HepG2 (cell line): ENCODE measurements at regions not wholly inside any gene's neighbourhood (a gene's known extent, or its start where the extent isn't known, plus 50 kb on each side); places are given as distances from the start of the nearest gene placed in this dataset.

Source experiments
- ATAC-seq: fragments of 200-7000 bp; cut with Tn5 transposase; 3 replicates; pipeline ENCODE4 v1.9.1; 2020; ENCODE audit warnings: mild to moderate bottlenecking, moderate library complexity
- BruUV-seq: library from RNA; stranded (reverse); fragments of 400-500 nt; replicated peaks from 2 replicates; lab custom pipeline; 2021; lab: Mats Ljungman, UMichigan
- CTCF ChIA-PET: fragments of 300-600 bp; formaldehyde crosslinking; extraction: SDS; loops from one replicate; lab custom pipeline; 2021; ENCODE audit warnings: low total read pairs, inconsistent platforms, low intra/inter-chr PET ratio; lab: Yijun Ruan, JAX
- POLR2A ChIA-PET: fragments of 350-600 bp; sonication (Branson Sonifier 250); formaldehyde crosslinking; loops from one replicate; lab custom pipeline; 2020; ENCODE audit warnings: antibody characterized with exemption, inconsistent platforms; lab: Yijun Ruan, JAX
- DNase-seq: peaks from one replicate; pipeline ENCODE4 v3.0.0-alpha.2; 2015; ENCODE audit warnings: low spot score
- FAIRE-seq: peaks from 3 replicates; lab custom pipeline; 2011; peaks lifted over from hg19 to GRCh38; lab: Jason Lieb, UNC
- H2AFZ ChIP-seq: one replicate; pipeline ENCODE4 v1.6.1; 2011; ENCODE audit warnings: low read length, inconsistent platforms
- H3K27ac ChIP-seq: fragments of 300-600 bp; 3 replicates; pipeline ENCODE4 v1.8.0; 2011; ENCODE audit warnings: mixed run types, mild to moderate bottlenecking, mixed read lengths, low read length, inconsistent platforms; ENCODE audit not compliant: insufficient read depth; ENCODE audit errors: extremely low read length
- H3K27me3 ChIP-seq, 2 experiments: fragments of 200-600 bp in 1 of 2; 2 replicates in 1 of 2; 3 replicates in 1 of 2; pipeline versions ENCODE4 v1.6.0 to v1.8.0; 2011; ENCODE audit warnings: low read length in 2 of 2, mild to moderate bottlenecking in 2 of 2, moderate library complexity in 2 of 2, inconsistent platforms in 1 of 2; ENCODE audit not compliant: insufficient read depth in 2 of 2, control insufficient read depth in 1 of 2
- H3K36me3 ChIP-seq, 2 experiments: fragments of 200-600 bp in 1 of 2; replicated peaks in 1 of 2; 2 replicates in 1 of 2; 3 replicates in 1 of 2; pipeline versions ENCODE4 v1.5.1 to v1.8.0; 2011; ENCODE audit warnings: low read length in 2 of 2, inconsistent platforms in 1 of 2; ENCODE audit not compliant: insufficient read depth in 2 of 2, control insufficient read depth in 1 of 2
- H3K4me1 ChIP-seq: 2 replicates; pipeline ENCODE4 v1.5.1; 2012; ENCODE audit warnings: low read length, inconsistent platforms; ENCODE audit not compliant: insufficient read depth
- H3K4me2 ChIP-seq: 2 replicates; pipeline ENCODE4 v1.6.0; 2011; ENCODE audit warnings: low read depth, low read length, inconsistent platforms
- H3K4me3 ChIP-seq, 3 experiments: fragments of 200-600 bp in 1 of 3; sonication (generic), shearing (Covaris generic) in 1 of 3; replicated peaks in 1 of 3; 2 replicates each; pipeline ENCODE4 v1.5.1; 2011 to 2016; ENCODE audit warnings: low read length in 3 of 3, inconsistent platforms in 2 of 3, low read depth in 2 of 3, mild to moderate bottlenecking in 2 of 3, control low read depth in 1 of 3, mixed read lengths in 1 of 3; ENCODE audit not compliant: insufficient read depth in 1 of 3
- H3K79me2 ChIP-seq: one replicate; pipeline ENCODE4 v1.6.1; 2011; ENCODE audit warnings: low read length, inconsistent platforms; ENCODE audit not compliant: insufficient read depth
- H3K9ac ChIP-seq: 2 replicates; pipeline ENCODE4 v1.6.0; 2011; ENCODE audit warnings: mild to moderate bottlenecking, low read depth, low read length, inconsistent platforms; ENCODE audit not compliant: insufficient read depth
- H3K9me3 ChIP-seq: 2 replicates; pipeline ENCODE4 v1.5.1; 2012; ENCODE audit warnings: mild to moderate bottlenecking, low read length
- H4K20me1 ChIP-seq: 2 replicates; pipeline ENCODE4 v1.6.0; 2011; ENCODE audit warnings: inconsistent platforms, mild to moderate bottlenecking, low read length, moderate library complexity; ENCODE audit not compliant: insufficient read depth
- CEBPB ChIP-seq: IDR thresholded peaks from 2 replicates; pipeline ENCODE4 v1.6.1; 2011; ENCODE audit warnings: low read depth, low read length, improper control_type of control experiment, borderline replicate concordance
- CTCF ChIP-seq: sonication (generic); formaldehyde crosslinking; IDR thresholded peaks from 2 replicates; pipeline ENCODE4 v1.5.0; 2020; ENCODE audit warnings: mild to moderate bottlenecking, missing genetic modification reagents, moderate library complexity
- RAD21 ChIP-seq: fragments of 450-650 bp; formaldehyde crosslinking; IDR thresholded peaks from 2 replicates; pipeline ENCODE4 v1.5.0; 2020; ENCODE audit warnings: mild to moderate bottlenecking
- SALL2 ChIP-seq: sonication (generic); formaldehyde crosslinking; IDR thresholded peaks from 2 replicates; pipeline ENCODE4 v1.8.1; 2023; ENCODE audit warnings: mild to moderate bottlenecking, missing genetic modification reagents, inconsistent platforms
- SMC3 ChIP-seq: IDR thresholded peaks from 2 replicates; pipeline ENCODE4 v1.6.1; 2011; ENCODE audit warnings: low read length, improper control_type of control experiment
- STAG1 ChIP-seq: sonication (generic); formaldehyde crosslinking; IDR thresholded peaks from 2 replicates; pipeline ENCODE4 v1.4.0; 2020; ENCODE audit warnings: missing genetic modification reagents
- TEAD3 ChIP-seq: optimal IDR thresholded peaks from 2 replicates; pipeline ENCODE3; 2016; ENCODE audit warnings: borderline replicate concordance
- XRCC5 ChIP-seq: fragments of 200-400 bp; formaldehyde crosslinking; optimal IDR thresholded peaks from 2 replicates; pipeline ENCODE3; 2017; ENCODE audit warnings: mild to moderate bottlenecking, low read length
- ZNF556 ChIP-seq: sonication (generic); formaldehyde crosslinking; IDR thresholded peaks from 2 replicates; pipeline ENCODE4 v1.4.0; 2020; ENCODE audit warnings: mild to moderate bottlenecking, missing genetic modification reagents, borderline replicate concordance
- WGBS: methylation state at CpG from one replicate; pipeline ENCODE4 v1.1.6; 2017; ENCODE audit warnings: low lambda C conversion rate; 5-methylcytosine and 5-hydroxymethylcytosine counted together
- in situ Hi-C: cut with HindIII; loops from 2 replicates; pipeline ENCODE4 v1.10.0; 2017; ENCODE audit warnings: low pct_unique_long_range_greater_than_20kb; ENCODE audit not compliant: extremely low pct_ligation_motif_present
- intact Hi-C: fragments of 100-400 bp; cut with micrococcal nuclease; formaldehyde crosslinking; loops from one replicate; pipeline ENCODE4 v1.10.0; 2022; ENCODE audit not compliant: unreplicated experiment
- TF ChIP-seq, protein P1 (sequence below): sonication (generic); formaldehyde crosslinking; IDR thresholded peaks from 2 replicates; pipeline ENCODE4 v1.5.0; 2020; ENCODE audit warnings: mild to moderate bottlenecking, missing genetic modification reagents
- TF ChIP-seq, protein P2 (sequence below): IDR thresholded peaks from 2 replicates; pipeline ENCODE4 v1.6.1; 2016

GRCh38 chr18:67104700-67105284 lies 411.7 kb downstream of the DSEL start:
- in situ Hi-C loops = loop anchor here (5.0 kb wide), 1 partner anchor 88 kb away; no protein-coding TSS in a partner anchor
- 20% methylated on average over 7 of the region's 7 CpGs for WGBS
- no peak overlapping the region for H2AFZ ChIP-seq
- no peak overlapping the region for H3K27ac ChIP-seq
- POLR2A ChIA-PET = no interaction called here
- H3K4me2 ChIP-seq = no peak overlapping the region
- BruUV-seq = no TSS peak
- intact Hi-C loops = loop anchor here (1.0 to 5.0 kb wide), 3 partner anchors 43 to 96 kb away; no protein-coding TSS in a partner anchor
- H3K79me2 ChIP-seq = no peaks in the 10 kb centered on the region
- FAIRE-seq = peak; percentile 57
- H3K9me3 ChIP-seq = no peaks in the 10 kb centered on the region
- no peak overlapping the region for H3K4me3 ChIP-seq
- CTCF ChIA-PET = interaction anchor here (0.8 to 3.6 kb wide), 3 partner anchors 92 to 98 kb away, joined by 3 to 58 read pairs (median 4); no protein-coding TSS in a partner anchor
- no peaks in the 10 kb centered on the region for H3K36me3 ChIP-seq
- peak; percentile 80 for TF ChIP-seq CTCF (CRISPR knock-in tag)
- TF ChIP-seq SALL2 (CRISPR knock-in tag) = no peak
- TF ChIP-seq RAD21 (CRISPR knock-in tag) = peak; percentile 59
- peak; percentile 66 for TF ChIP-seq STAG1
- TF ChIP-seq XRCC5 = no peak
- TF ChIP-seq CEBPB = peak; percentile 50; the same call in 1 of the 2 replicates
- TF ChIP-seq TEAD3 (CRISPR knock-in tag) = peak; percentile 22
- TF ChIP-seq, protein P1, sequence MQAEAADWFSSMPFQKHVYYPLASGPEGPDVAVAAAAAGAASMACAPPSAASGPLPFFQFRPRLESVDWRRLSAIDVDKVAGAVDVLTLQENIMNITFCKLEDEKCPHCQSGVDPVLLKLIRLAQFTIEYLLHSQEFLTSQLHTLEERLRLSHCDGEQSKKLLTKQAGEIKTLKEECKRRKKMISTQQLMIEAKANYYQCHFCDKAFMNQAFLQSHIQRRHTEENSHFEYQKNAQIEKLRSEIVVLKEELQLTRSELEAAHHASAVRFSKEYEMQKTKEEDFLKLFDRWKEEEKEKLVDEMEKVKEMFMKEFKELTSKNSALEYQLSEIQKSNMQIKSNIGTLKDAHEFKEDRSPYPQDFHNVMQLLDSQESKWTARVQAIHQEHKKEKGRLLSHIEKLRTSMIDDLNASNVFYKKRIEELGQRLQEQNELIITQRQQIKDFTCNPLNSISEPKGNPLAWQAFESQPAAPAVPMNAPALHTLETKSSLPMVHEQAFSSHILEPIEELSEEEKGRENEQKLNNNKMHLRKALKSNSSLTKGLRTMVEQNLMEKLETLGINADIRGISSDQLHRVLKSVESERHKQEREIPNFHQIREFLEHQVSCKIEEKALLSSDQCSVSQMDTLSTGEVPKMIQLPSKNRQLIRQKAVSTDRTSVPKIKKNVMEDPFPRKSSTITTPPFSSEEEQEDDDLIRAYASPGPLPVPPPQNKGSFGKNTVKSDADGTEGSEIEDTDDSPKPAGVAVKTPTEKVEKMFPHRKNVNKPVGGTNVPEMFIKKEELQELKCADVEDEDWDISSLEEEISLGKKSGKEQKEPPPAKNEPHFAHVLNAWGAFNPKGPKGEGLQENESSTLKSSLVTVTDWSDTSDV (CRISPR knock-in tag) = no peak
- TF ChIP-seq SMC3 = peak; percentile 83
- TF ChIP-seq ZNF556 (CRISPR knock-in tag) = no peak
- TF ChIP-seq, protein P2, sequence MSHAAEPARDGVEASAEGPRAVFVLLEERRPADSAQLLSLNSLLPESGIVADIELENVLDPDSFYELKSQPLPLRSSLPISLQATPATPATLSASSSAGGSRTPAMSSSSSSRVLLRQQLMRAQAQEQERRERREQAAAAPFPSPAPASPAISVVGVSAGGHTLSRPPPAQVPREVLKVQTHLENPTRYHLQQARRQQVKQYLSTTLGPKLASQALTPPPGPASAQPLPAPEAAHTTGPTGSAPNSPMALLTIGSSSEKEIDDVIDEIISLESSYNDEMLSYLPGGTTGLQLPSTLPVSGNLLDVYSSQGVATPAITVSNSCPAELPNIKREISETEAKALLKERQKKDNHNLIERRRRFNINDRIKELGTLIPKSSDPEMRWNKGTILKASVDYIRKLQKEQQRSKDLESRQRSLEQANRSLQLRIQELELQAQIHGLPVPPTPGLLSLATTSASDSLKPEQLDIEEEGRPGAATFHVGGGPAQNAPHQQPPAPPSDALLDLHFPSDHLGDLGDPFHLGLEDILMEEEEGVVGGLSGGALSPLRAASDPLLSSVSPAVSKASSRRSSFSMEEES (CRISPR knock-in tag) = 0 out of 2 replicates have a peak, but pooled peaks have one; percentile 16
- TF ChIP-seq, all 625 proteins: peak for 7
- no peak overlapping the region for H3K9ac ChIP-seq
- DNase-seq (peak; percentile 55), ATAC-seq (peak; percentile 96)
- H3K27me3 ChIP-seq = no peaks in the 10 kb centered on the region
- H4K20me1 ChIP-seq = no peaks in the 10 kb centered on the region
- H3K4me1 ChIP-seq = no peaks in the 10 kb centered on the region
